ENCODE measurements at regions not wholly inside any gene's neighbourhood (a gene's known extent, or its start where the extent isn't known, plus 50 kb on each side); places are given as distances from the start of the nearest gene placed in this dataset.

- TF ChIP-seq, protein P1, sequence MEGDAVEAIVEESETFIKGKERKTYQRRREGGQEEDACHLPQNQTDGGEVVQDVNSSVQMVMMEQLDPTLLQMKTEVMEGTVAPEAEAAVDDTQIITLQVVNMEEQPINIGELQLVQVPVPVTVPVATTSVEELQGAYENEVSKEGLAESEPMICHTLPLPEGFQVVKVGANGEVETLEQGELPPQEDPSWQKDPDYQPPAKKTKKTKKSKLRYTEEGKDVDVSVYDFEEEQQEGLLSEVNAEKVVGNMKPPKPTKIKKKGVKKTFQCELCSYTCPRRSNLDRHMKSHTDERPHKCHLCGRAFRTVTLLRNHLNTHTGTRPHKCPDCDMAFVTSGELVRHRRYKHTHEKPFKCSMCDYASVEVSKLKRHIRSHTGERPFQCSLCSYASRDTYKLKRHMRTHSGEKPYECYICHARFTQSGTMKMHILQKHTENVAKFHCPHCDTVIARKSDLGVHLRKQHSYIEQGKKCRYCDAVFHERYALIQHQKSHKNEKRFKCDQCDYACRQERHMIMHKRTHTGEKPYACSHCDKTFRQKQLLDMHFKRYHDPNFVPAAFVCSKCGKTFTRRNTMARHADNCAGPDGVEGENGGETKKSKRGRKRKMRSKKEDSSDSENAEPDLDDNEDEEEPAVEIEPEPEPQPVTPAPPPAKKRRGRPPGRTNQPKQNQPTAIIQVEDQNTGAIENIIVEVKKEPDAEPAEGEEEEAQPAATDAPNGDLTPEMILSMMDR (IDR thresholded peaks at IDR 0.05; ENCODE audit: insufficient read depth, low read depth, low read length) = no peak
- Histone ChIP-seq H3K36me3 (ENCODE audit: control insufficient read depth, insufficient read depth, low read length) (no peaks in the 10 kb centered on the region), H3K27me3 (ENCODE audit: control insufficient read depth, insufficient read depth, low read length) (no peaks in the 10 kb centered on the region), H3K4me3 (ENCODE audit: low read depth, low read length) (no peak overlapping the region)
- CTCF ChIA-PET = no interaction called here
- POLR2A ChIA-PET = no interaction called here
- DNase-seq (ENCODE audit: low read depth) = no peak
Observed at GRCh38 chr2:156671706-156672361, 235.7 kb downstream of the GPD2 start.

GRCh38 chr2:156672556-156673332, 236.6 kb downstream of the GPD2 start:
- ChIA-PET CTCF (interaction anchor here (0.6 kb wide), 1 partner anchor 646 kb away, joined by 3 read pairs; no protein-coding TSS in a partner anchor), POLR2A (no interaction called here)
- DNase-seq (ENCODE audit: low read depth) = no peak
- TF ChIP-seq, protein P1 (IDR thresholded peaks at IDR 0.05; ENCODE audit: insufficient read depth, low read depth, low read length) = no peak
- no peaks in the 10 kb centered on the region for H3K27me3 ChIP-seq (ENCODE audit: control insufficient read depth, insufficient read depth, low read length)
- H3K4me3 ChIP-seq (ENCODE audit: low read depth, low read length) = no peak overlapping the region
- H3K36me3 ChIP-seq (ENCODE audit: control insufficient read depth, insufficient read depth, low read length) = no peaks in the 10 kb centered on the region

DNA sequence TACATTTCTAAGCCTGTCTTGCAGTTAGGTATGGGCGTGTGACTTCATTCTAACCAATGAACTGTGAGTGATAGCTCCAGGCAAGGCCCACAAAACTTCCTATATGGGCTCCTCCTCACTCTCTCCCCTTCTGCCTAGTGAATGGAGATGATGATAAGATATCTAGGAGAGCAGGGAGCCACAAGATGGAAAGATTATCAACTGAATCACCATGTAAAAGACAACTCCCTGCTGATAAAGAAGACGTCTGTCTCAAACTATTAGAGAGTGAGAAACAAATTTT, 237.1 kb downstream of the GPD2 start:
- Histone ChIP-seq H3K27me3 (ENCODE audit: control insufficient read depth, insufficient read depth, low read length) (no peaks in the 10 kb centered on the region), H3K36me3 (ENCODE audit: control insufficient read depth, insufficient read depth, low read length) (no peaks in the 10 kb centered on the region), H3K4me3 (ENCODE audit: low read depth, low read length) (no peak overlapping the region)
- DNase-seq (ENCODE audit: low read depth) = no peak
- ChIA-PET POLR2A (no interaction called here), CTCF (no interaction called here)
- TF ChIP-seq, protein P1 (IDR thresholded peaks at IDR 0.05; ENCODE audit: insufficient read depth, low read depth, low read length) = no peak

DNA sequence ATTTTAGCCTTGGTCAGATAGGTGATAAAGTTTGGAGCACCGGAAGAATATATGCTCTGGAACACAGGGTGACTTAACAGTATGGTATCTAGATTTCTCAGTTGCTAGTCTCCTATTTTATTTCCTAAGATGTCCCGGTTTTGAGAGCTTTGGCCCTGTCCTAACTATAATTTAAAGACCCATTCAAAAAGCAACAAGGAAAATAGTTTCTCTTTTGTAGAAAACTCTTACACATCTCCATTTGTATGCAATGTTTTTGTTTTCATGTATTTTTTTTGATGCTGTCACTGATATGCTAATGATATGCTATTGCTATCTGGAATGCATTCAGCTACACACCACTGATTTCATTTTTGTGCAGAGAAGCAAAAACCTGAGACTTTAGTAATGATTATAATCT, 237.8 kb downstream of the GPD2 start:
- H3K27me3 ChIP-seq (ENCODE audit: control insufficient read depth, insufficient read depth, low read length) = no peaks in the 10 kb centered on the region
- no peak overlapping the region for H3K4me3 ChIP-seq (ENCODE audit: low read depth, low read length)
- DNase-seq (ENCODE audit: low read depth) = no peak
- ChIA-PET POLR2A (no interaction called here), CTCF (no interaction called here)
- TF ChIP-seq, protein P1 (IDR thresholded peaks at IDR 0.05; ENCODE audit: insufficient read depth, low read depth, low read length) = no peak
- no peaks in the 10 kb centered on the region for H3K36me3 ChIP-seq (ENCODE audit: control insufficient read depth, insufficient read depth, low read length)

- Histone ChIP-seq H3K27me3 (ENCODE audit: control insufficient read depth, insufficient read depth, low read length) (no peaks in the 10 kb centered on the region), H3K4me3 (ENCODE audit: low read depth, low read length) (no peak overlapping the region), H3K36me3 (ENCODE audit: control insufficient read depth, insufficient read depth, low read length) (no peaks in the 10 kb centered on the region)
- ChIA-PET CTCF (interaction anchor here (0.5 kb wide), 1 partner anchor 27 kb away, joined by 3 read pairs; no protein-coding TSS in a partner anchor), POLR2A (no interaction called here)
- TF ChIP-seq, protein P1 (IDR thresholded peaks at IDR 0.05; ENCODE audit: insufficient read depth, low read depth, low read length) = no peak
- no peak for DNase-seq (ENCODE audit: low read depth)
Observed at GRCh38 chr2:156675896-156676295, 239.7 kb downstream of the GPD2 start.

All from BJ (cell line).